BE2C (cell line): ENCODE measurements at regions not wholly inside any gene's neighbourhood (a gene's known extent, or its start where the extent isn't known, plus 50 kb on each side); places are given as distances from the start of the nearest gene placed in this dataset.
"Not testable (repeated sequence)": the region's sequence is repeated elsewhere in the genome, so short reads cannot be mapped to it uniquely, and the experiment has no call there.

ENCODE experiments used
- DNase-seq: peaks from one replicate; pipeline ENCODE4 v3.0.0-alpha.2; 2020
- H3K27me3 ChIP-seq: fragments of 250-450 bp; sonication (Bioruptor Pico); 2 replicates; pipeline ENCODE4 v1.5.1; 2020; ENCODE audit warnings: mild to moderate bottlenecking
- H3K36me3 ChIP-seq: fragments of 250-450 bp; sonication (Bioruptor Pico); 2 replicates; pipeline ENCODE4 v1.5.1; 2020; ENCODE audit warnings: mild to moderate bottlenecking
- H3K4me1 ChIP-seq: fragments of 250-450 bp; sonication (Bioruptor Pico); 2 replicates; pipeline ENCODE4 v1.5.1; 2020
- H3K4me3 ChIP-seq: 2 replicates; pipeline ENCODE4 v1.5.1; 2011; ENCODE audit warnings: low read depth, low read length
- H3K9me3 ChIP-seq: fragments of 250-450 bp; sonication (Bioruptor Pico); 2 replicates; pipeline ENCODE4 v1.5.1; 2020
- TF ChIP-seq, protein P1 (sequence below): IDR thresholded peaks from 2 replicates; pipeline ENCODE4 v1.5.1; 2012; ENCODE audit warnings: mild to moderate bottlenecking, low read depth, low read length

DNA sequence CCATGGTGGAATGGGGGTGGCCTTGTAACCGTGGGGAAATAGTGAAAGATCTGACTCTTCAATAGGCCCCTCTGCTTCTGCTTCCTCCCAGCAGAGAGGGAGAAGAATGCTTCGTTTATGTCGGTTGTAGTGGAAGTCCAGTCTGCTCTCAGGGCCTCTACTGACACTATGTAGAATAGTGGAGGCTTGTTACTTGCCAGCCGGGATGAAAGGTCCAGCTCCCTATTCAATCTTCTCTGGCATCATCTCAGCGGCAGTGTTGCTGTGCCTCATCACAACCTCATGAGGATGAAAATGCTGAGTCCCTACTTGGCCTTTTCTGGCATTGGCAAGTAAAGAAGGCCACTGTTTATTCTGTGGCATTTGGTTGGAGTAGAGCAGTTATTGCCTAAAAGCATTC lies 820.9 kb upstream of the TENM4 start:
- Histone ChIP-seq H3K4me3 (no peak overlapping the region), H3K9me3 (no peaks in the 10 kb centered on the region), H3K27me3 (no peaks in the 10 kb centered on the region), H3K4me1 (no peaks in the 10 kb centered on the region), H3K36me3 (no peaks in the 10 kb centered on the region)
- TF ChIP-seq, protein P1, sequence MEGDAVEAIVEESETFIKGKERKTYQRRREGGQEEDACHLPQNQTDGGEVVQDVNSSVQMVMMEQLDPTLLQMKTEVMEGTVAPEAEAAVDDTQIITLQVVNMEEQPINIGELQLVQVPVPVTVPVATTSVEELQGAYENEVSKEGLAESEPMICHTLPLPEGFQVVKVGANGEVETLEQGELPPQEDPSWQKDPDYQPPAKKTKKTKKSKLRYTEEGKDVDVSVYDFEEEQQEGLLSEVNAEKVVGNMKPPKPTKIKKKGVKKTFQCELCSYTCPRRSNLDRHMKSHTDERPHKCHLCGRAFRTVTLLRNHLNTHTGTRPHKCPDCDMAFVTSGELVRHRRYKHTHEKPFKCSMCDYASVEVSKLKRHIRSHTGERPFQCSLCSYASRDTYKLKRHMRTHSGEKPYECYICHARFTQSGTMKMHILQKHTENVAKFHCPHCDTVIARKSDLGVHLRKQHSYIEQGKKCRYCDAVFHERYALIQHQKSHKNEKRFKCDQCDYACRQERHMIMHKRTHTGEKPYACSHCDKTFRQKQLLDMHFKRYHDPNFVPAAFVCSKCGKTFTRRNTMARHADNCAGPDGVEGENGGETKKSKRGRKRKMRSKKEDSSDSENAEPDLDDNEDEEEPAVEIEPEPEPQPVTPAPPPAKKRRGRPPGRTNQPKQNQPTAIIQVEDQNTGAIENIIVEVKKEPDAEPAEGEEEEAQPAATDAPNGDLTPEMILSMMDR, result no peak
- no peak for DNase-seq

DNA sequence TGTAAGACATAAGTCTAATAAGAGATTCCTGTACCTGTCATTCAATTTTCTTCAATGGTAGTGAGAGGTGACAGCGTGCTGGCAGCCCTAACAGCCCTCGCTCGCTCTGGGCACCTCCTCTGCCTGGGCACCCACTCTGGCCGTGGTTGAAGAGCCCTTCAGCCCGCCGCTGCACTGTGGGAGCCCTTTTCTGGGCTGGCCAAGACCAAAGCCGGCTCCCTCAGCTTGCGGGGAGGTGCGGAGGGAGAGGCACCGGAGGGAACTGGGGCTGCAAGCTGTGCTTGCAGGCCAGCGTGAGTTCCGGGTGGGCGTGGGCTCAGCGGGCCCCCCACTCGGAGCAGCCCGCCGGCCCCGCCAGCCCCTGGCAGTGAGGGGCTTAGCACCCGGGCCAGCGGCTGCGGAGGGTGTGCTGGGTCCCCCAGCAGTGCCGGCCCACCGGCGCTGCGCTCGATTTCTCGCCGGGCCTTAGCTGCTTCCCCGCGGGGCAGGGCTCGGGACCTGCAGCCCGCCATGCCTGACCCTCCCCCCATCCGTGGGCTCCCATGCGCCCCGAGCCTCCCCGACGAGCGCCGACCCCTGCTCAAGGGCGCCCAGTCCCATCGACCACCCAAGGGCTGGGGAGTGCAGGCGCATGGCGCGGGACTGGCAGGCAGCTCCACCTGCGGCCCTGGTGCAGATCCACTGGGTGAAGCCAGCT lies 816.6 kb upstream of the TENM4 start:
- not testable (repeated sequence) for H3K9me3 ChIP-seq, H3K4me1 ChIP-seq

DNA sequence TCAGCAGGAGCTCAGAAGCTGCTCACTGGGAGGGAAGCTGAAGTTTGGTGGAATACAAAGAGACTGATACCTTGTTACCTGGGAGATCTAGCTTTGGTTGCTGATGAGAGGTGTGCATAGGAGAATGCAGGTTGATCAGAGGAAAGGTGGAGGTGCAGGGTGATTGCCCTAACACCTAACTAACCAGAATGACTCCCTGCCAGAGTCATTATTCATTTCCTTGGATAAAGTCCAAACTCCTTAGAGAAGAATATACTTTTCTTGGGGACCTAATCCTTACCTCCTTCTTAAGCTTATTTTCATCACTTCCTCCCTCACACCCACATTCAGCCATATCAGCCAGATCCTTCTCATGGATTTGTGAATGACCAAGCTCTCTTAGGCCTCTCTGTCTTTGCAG lies 814.2 kb upstream of the TENM4 start:
- no peaks in the 10 kb centered on the region for H3K4me1 ChIP-seq
- no peak overlapping the region for H3K4me3 ChIP-seq
- TF ChIP-seq, protein P1, result no peak
- no peaks in the 10 kb centered on the region for H3K36me3 ChIP-seq
- DNase-seq, result no peak
- H3K9me3 ChIP-seq, result no peaks in the 10 kb centered on the region
- no peaks in the 10 kb centered on the region for H3K27me3 ChIP-seq

More for the DNA sequence above, 816.6 kb upstream of the TENM4 start:
- DNase-seq, H3K27me3 ChIP-seq, H3K4me3 ChIP-seq, H3K36me3 ChIP-seq: not testable (repeated sequence)

DNA sequence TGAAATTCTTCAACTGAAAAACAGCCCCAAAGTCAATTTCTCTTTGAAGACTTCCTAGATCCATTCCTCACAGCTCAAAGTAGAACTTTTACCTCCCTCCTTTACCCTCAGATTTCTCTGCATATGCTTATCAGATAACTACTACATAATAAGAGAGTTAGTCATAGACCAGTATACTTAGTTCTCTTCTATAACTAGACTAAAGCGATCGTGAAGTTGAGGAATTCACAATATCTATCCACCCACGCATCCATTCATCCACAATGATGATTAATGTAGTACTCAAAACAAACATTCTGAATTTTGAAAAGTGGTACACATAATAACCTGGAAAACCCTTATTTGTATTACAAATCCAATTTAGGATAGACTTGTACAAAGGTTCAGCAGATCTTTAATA lies 800.9 kb upstream of the TENM4 start:
- H3K4me3 ChIP-seq, result no peak overlapping the region
- DNase-seq, result no peak
- no peaks in the 10 kb centered on the region for H3K27me3 ChIP-seq
- TF ChIP-seq, protein P1, result no peak
- H3K36me3 ChIP-seq, result no peaks in the 10 kb centered on the region
- no peaks in the 10 kb centered on the region for H3K9me3 ChIP-seq
- H3K4me1 ChIP-seq, result no peaks in the 10 kb centered on the region

DNA sequence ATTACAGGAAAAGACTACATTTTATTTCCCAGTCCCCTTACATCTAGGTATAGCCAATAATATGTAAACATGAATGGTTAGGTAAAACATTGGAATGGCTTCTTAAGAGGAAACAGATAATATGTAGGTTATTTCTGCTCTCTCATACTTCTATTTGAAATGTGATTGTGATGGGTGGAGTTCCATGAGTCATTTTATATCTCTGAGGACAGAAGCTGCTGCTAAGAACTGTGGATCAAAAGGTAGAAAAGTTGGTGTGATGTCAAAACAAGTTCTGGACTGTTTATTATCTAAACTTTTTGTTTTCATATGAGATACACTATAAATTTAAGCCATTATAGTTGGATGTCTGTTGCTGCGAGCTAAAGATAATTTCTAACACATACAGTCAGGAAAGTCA lies 799.4 kb upstream of the TENM4 start:
- Histone ChIP-seq H3K36me3 (no peaks in the 10 kb centered on the region), H3K4me1 (no peaks in the 10 kb centered on the region), H3K27me3 (no peaks in the 10 kb centered on the region), H3K4me3 (no peak overlapping the region), H3K9me3 (no peaks in the 10 kb centered on the region; the same call in 1 of the 2 replicates)
- TF ChIP-seq, protein P1, result no peak
- DNase-seq, result no peak

DNA sequence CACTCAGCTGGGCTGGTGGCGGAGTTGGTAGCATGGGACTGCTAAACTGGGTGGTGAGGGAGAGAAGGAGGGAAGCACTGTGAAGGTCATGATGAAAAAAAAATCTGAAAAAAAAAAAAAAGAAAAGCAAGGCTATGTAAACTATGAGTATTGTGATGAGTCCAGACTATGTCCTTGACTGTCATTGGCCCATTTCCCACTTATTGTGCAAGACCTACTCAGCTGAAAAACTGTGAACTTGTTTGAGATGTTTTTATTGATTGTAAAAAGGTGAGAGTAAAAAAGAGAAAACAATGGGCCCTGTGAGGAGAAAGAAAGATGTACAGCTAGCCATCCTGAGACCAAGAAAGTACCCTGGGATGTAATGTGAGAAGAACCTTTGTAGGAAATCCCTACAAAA lies 798.4 kb upstream of the TENM4 start:
- no peaks in the 10 kb centered on the region for H3K4me1 ChIP-seq
- H3K9me3 ChIP-seq, result no peaks in the 10 kb centered on the region; the same call in 1 of the 2 replicates
- TF ChIP-seq, protein P1, result no peak
- H3K4me3 ChIP-seq, result no peak overlapping the region
- DNase-seq, result no peak
- no peaks in the 10 kb centered on the region for H3K36me3 ChIP-seq
- H3K27me3 ChIP-seq, result no peaks in the 10 kb centered on the region
